Stimulated activated naive CD8-positive, alpha-beta T cell treated with anti-CD3 and anti-CD28 coated beads, Interleukin-15, Interleukin-2, amounts not matched to agents 100 ng/mL and 50 ng/mL, for 24 hours (primary cell): ENCODE measurements at regions not wholly inside any gene's neighbourhood (a gene's known extent, or its start where the extent isn't known, plus 50 kb on each side); places are given as distances from the start of the nearest gene placed in this dataset.
"Not testable (repeated sequence)": the region's sequence is repeated elsewhere in the genome, so short reads cannot be mapped to it uniquely, and the experiment has no call there.

ENCODE experiments used
- H3K27ac Mint-ChIP-seq: one replicate; pipeline ENCODE4 v1.8.0; 2021; ENCODE audit warnings: mild to moderate bottlenecking, mixed read lengths
- H3K27me3 Mint-ChIP-seq: one replicate; pipeline ENCODE4 v1.8.0; 2021; ENCODE audit warnings: mixed read lengths
- H3K36me3 Mint-ChIP-seq: one replicate; pipeline ENCODE4 v1.8.0; 2021; ENCODE audit warnings: low read depth, mixed read lengths
- H3K4me1 Mint-ChIP-seq: one replicate; pipeline ENCODE4 v1.8.0; 2021; ENCODE audit warnings: low read depth, mixed read lengths
- H3K4me3 Mint-ChIP-seq: one replicate; pipeline ENCODE4 v1.8.0; 2021; ENCODE audit warnings: mild to moderate bottlenecking, mixed read lengths
- H3K9me3 Mint-ChIP-seq: one replicate; pipeline ENCODE4 v1.8.0; 2021; ENCODE audit warnings: mixed read lengths

GRCh38 chr12:124477107-124477915 lies 90.1 kb downstream of the NCOR2 start:
- Mint-ChIP-seq H3K4me3 (peak overlapping the region; percentile 3), H3K36me3 (peaks cover 76% of the 10 kb centered on the region), H3K27ac (peak overlapping the region; percentile 36), H3K4me1 (peaks cover 42% of the 10 kb centered on the region), H3K27me3 (no peaks in the 10 kb centered on the region), H3K9me3 (peaks cover 9% of the 10 kb centered on the region)

GRCh38 chr12:124476011-124476400 lies 91.4 kb downstream of the NCOR2 start:
- Mint-ChIP-seq H3K27me3 (no peaks in the 10 kb centered on the region), H3K36me3 (peaks cover 82% of the 10 kb centered on the region), H3K4me1 (peaks cover 35% of the 10 kb centered on the region), H3K9me3 (peaks cover 9% of the 10 kb centered on the region), H3K27ac (no peak overlapping the region), H3K4me3 (no peak overlapping the region)

- Mint-ChIP-seq H3K9me3 (peaks cover 9% of the 10 kb centered on the region), H3K4me1 (peaks cover 31% of the 10 kb centered on the region), H3K4me3 (no peak overlapping the region), H3K36me3 (peaks cover 85% of the 10 kb centered on the region), H3K27ac (no peak overlapping the region), H3K27me3 (no peaks in the 10 kb centered on the region)
Measured at GRCh38 chr12:124475295-124476010, 92.0 kb downstream of the NCOR2 start.

GRCh38 chr12:124474709-124475108 lies 92.7 kb downstream of the NCOR2 start:
- peaks cover 93% of the 10 kb centered on the region for H3K36me3 Mint-ChIP-seq
- H3K4me3 Mint-ChIP-seq = no peak overlapping the region
- H3K4me1 Mint-ChIP-seq = peaks cover 33% of the 10 kb centered on the region
- no peaks in the 10 kb centered on the region for H3K27me3 Mint-ChIP-seq
- no peak overlapping the region for H3K27ac Mint-ChIP-seq
- H3K9me3 Mint-ChIP-seq = peaks cover 9% of the 10 kb centered on the region

- H3K9me3 Mint-ChIP-seq = peaks cover 13% of the 10 kb centered on the region
- H3K27me3 Mint-ChIP-seq = no peaks in the 10 kb centered on the region
- H3K4me3 Mint-ChIP-seq = no peak overlapping the region
- peaks cover 84% of the 10 kb centered on the region for H3K36me3 Mint-ChIP-seq
- H3K4me1 Mint-ChIP-seq = peaks cover 27% of the 10 kb centered on the region
- no peak overlapping the region for H3K27ac Mint-ChIP-seq
Measured at GRCh38 chr12:124472690-124473279, 94.6 kb downstream of the NCOR2 start.

GRCh38 chr12:124471828-124472227 lies 95.6 kb downstream of the NCOR2 start:
- Mint-ChIP-seq H3K4me1 (peaks cover 20% of the 10 kb centered on the region), H3K36me3 (peaks cover 74% of the 10 kb centered on the region), H3K9me3 (peaks cover 13% of the 10 kb centered on the region), H3K27me3 (no peaks in the 10 kb centered on the region), H3K4me3 (no peak overlapping the region), H3K27ac (no peak overlapping the region)

GRCh38 chr12:124470806-124471205 lies 96.6 kb downstream of the NCOR2 start:
- Mint-ChIP-seq H3K4me1 (peaks cover 27% of the 10 kb centered on the region), H3K36me3 (peaks cover 67% of the 10 kb centered on the region), H3K9me3 (peaks cover 13% of the 10 kb centered on the region)

GRCh38 chr12:124470139-124470538 lies 97.3 kb downstream of the NCOR2 start:
- peak overlapping the region; percentile 41 for H3K27ac Mint-ChIP-seq

More at GRCh38 chr12:124470806-124471205, 96.6 kb downstream of the NCOR2 start:
- H3K4me3 Mint-ChIP-seq = no peak overlapping the region
- H3K27ac Mint-ChIP-seq = peak overlapping the region; percentile 37
- no peaks in the 10 kb centered on the region for H3K27me3 Mint-ChIP-seq

GRCh38 chr12:124469193-124469888 lies 98.1 kb downstream of the NCOR2 start:
- no peak overlapping the region for H3K4me3 Mint-ChIP-seq
- no peaks in the 10 kb centered on the region for H3K27me3 Mint-ChIP-seq
- H3K36me3 Mint-ChIP-seq = peaks cover 67% of the 10 kb centered on the region
- peaks cover 13% of the 10 kb centered on the region for H3K9me3 Mint-ChIP-seq
- H3K27ac Mint-ChIP-seq = no peak overlapping the region
- peaks cover 42% of the 10 kb centered on the region for H3K4me1 Mint-ChIP-seq

More at GRCh38 chr12:124470139-124470538, 97.3 kb downstream of the NCOR2 start:
- H3K4me1 Mint-ChIP-seq = peaks cover 34% of the 10 kb centered on the region
- no peaks in the 10 kb centered on the region for H3K27me3 Mint-ChIP-seq
- H3K9me3 Mint-ChIP-seq = peaks cover 13% of the 10 kb centered on the region
- H3K36me3 Mint-ChIP-seq = peaks cover 65% of the 10 kb centered on the region
- no peak overlapping the region for H3K4me3 Mint-ChIP-seq

GRCh38 chr12:124467549-124467948 lies 99.9 kb downstream of the NCOR2 start:
- H3K9me3 Mint-ChIP-seq, H3K27ac Mint-ChIP-seq, H3K4me3 Mint-ChIP-seq, H3K27me3 Mint-ChIP-seq: not testable (repeated sequence)
- peaks cover 51% of the 10 kb centered on the region for H3K36me3 Mint-ChIP-seq
- H3K4me1 Mint-ChIP-seq = peaks cover 43% of the 10 kb centered on the region

GRCh38 chr12:124466216-124467128 lies 100.9 kb downstream of the NCOR2 start:
- peak overlapping the region; percentile 75 for H3K27ac Mint-ChIP-seq
- peaks cover 48% of the 10 kb centered on the region for H3K36me3 Mint-ChIP-seq
- no peaks in the 10 kb centered on the region for H3K27me3 Mint-ChIP-seq
- peaks cover 43% of the 10 kb centered on the region for H3K4me1 Mint-ChIP-seq
- peak overlapping the region; percentile 45 for H3K4me3 Mint-ChIP-seq
- H3K9me3 Mint-ChIP-seq = peaks cover 4% of the 10 kb centered on the region

GRCh38 chr12:124465473-124465872 lies 101.9 kb downstream of the NCOR2 start:
- peaks cover 43% of the 10 kb centered on the region for H3K4me1 Mint-ChIP-seq
- peaks cover 43% of the 10 kb centered on the region for H3K36me3 Mint-ChIP-seq
- peak overlapping the region; percentile 45 for H3K4me3 Mint-ChIP-seq
- peaks cover 4% of the 10 kb centered on the region for H3K9me3 Mint-ChIP-seq
- no peaks in the 10 kb centered on the region for H3K27me3 Mint-ChIP-seq
- peak overlapping the region; percentile 45 for H3K27ac Mint-ChIP-seq

GRCh38 chr12:124464830-124465229 lies 102.6 kb downstream of the NCOR2 start:
- no peaks in the 10 kb centered on the region for H3K27me3 Mint-ChIP-seq
- H3K9me3 Mint-ChIP-seq = peaks cover 4% of the 10 kb centered on the region
- peak overlapping the region; percentile 48 for H3K4me3 Mint-ChIP-seq
- no peak overlapping the region for H3K27ac Mint-ChIP-seq
- peaks cover 41% of the 10 kb centered on the region for H3K36me3 Mint-ChIP-seq
- H3K4me1 Mint-ChIP-seq = peaks cover 39% of the 10 kb centered on the region

- H3K36me3 Mint-ChIP-seq = peaks cover 41% of the 10 kb centered on the region
- H3K27me3 Mint-ChIP-seq = no peaks in the 10 kb centered on the region
- no peak overlapping the region for H3K4me3 Mint-ChIP-seq
- no peak overlapping the region for H3K27ac Mint-ChIP-seq
- H3K4me1 Mint-ChIP-seq = peaks cover 39% of the 10 kb centered on the region
- H3K9me3 Mint-ChIP-seq = no peaks in the 10 kb centered on the region
Measured at GRCh38 chr12:124464062-124464461, 103.3 kb downstream of the NCOR2 start.
